ENCODE measurements at regions not wholly inside any gene's neighbourhood (a gene's known extent, or its start where the extent isn't known, plus 50 kb on each side); places are given as distances from the start of the nearest gene placed in this dataset.

DNA sequence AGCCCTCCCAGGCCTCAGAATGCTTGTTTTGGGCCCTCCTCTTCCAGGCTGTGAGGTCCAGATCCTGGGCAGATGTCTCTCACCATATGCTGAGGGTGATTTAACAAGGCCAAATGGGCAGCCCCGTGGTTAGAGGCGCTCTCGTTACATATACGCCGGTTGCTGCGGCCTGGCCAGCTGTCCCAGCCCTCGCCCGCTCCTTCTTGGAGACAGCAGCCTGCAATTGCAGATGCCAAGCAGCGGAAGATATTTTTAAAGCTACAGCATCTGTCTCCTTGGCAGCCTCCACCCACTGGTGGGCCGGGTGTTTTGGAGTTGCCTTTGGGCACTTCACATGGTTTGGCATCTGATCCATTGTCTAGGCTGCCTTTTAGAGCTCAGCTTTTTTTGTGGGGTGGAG, 178.8 kb upstream of the NFIA start:
- Histone ChIP-seq H3K9ac (ENCODE audit: low read depth in 2 of 2, low read length in 2 of 2) (no peak overlapping the region), H3K36me3 (no peaks in the 10 kb centered on the region), H3K9me3 (no peaks in the 10 kb centered on the region), H3K27me3 (no peaks in the 10 kb centered on the region), H3K4me1 (no peaks in the 10 kb centered on the region), H3K27ac (no peak overlapping the region), H3K4me3 (no peak overlapping the region)
- TF ChIP-seq, protein P1, sequence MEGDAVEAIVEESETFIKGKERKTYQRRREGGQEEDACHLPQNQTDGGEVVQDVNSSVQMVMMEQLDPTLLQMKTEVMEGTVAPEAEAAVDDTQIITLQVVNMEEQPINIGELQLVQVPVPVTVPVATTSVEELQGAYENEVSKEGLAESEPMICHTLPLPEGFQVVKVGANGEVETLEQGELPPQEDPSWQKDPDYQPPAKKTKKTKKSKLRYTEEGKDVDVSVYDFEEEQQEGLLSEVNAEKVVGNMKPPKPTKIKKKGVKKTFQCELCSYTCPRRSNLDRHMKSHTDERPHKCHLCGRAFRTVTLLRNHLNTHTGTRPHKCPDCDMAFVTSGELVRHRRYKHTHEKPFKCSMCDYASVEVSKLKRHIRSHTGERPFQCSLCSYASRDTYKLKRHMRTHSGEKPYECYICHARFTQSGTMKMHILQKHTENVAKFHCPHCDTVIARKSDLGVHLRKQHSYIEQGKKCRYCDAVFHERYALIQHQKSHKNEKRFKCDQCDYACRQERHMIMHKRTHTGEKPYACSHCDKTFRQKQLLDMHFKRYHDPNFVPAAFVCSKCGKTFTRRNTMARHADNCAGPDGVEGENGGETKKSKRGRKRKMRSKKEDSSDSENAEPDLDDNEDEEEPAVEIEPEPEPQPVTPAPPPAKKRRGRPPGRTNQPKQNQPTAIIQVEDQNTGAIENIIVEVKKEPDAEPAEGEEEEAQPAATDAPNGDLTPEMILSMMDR (IDR thresholded peaks at IDR 0.05) = no peak
- intact Hi-C loops (cut with DNase I) = no loop called here
- no peak for DNase-seq

DNA sequence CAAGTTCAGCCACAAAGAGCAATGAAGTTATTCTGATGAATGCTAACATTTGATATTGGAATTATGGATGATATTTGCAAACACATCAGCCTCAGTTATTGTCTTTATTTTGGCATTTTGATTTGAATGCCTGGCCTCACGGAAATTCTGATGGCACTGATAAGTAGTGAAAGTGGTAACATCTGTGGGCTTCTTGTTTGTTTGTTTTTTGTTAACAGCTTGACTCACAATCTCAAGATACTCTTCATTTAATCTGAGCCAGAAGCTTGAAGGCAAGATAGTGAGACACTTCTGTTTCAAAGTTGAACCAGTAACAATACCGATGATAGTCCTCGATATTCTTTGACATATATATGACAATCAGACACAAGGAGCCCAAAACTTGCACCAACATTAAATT, 182.9 kb upstream of the NFIA start:
- DNase-seq = no peak
- H3K9ac ChIP-seq (ENCODE audit: low read depth in 2 of 2, low read length in 2 of 2) = no peak overlapping the region
- H3K36me3 ChIP-seq = no peaks in the 10 kb centered on the region
- H3K4me1 ChIP-seq = no peaks in the 10 kb centered on the region
- TF ChIP-seq, protein P1 (IDR thresholded peaks at IDR 0.05) = no peak
- H3K27me3 ChIP-seq = no peaks in the 10 kb centered on the region
- H3K9me3 ChIP-seq = no peaks in the 10 kb centered on the region
- no peak overlapping the region for H3K27ac ChIP-seq
- no peak overlapping the region for H3K4me3 ChIP-seq
- intact Hi-C loops (cut with DNase I) = no loop called here

DNA sequence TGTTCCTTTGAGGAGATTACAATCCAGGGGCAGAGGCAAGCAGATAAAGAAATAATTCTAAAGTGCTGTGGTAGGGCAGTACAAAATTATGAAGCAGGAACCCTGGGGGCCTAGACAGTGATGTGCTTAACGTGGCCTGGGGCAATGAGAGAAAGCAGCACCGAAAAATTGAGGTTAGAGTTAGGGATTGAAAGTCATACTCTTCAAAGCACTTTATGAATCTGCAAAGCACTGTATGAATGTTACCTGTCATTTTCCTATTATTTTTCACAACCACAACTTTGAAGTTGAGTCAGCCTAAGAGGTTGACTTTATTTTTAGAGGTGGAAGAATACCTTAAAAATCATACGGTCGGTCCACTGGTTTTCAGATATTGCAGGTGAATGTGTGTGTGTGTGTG, 183.4 kb upstream of the NFIA start:
- Histone ChIP-seq H3K4me3 (no peak overlapping the region), H3K27ac (no peak overlapping the region), H3K9me3 (no peaks in the 10 kb centered on the region), H3K4me1 (no peaks in the 10 kb centered on the region), H3K36me3 (no peaks in the 10 kb centered on the region), H3K9ac (ENCODE audit: low read depth in 2 of 2, low read length in 2 of 2) (no peak overlapping the region), H3K27me3 (no peaks in the 10 kb centered on the region)
- TF ChIP-seq, protein P1 (IDR thresholded peaks at IDR 0.05) = no peak
- no peak for DNase-seq
- intact Hi-C loops (cut with DNase I) = no loop called here

DNA sequence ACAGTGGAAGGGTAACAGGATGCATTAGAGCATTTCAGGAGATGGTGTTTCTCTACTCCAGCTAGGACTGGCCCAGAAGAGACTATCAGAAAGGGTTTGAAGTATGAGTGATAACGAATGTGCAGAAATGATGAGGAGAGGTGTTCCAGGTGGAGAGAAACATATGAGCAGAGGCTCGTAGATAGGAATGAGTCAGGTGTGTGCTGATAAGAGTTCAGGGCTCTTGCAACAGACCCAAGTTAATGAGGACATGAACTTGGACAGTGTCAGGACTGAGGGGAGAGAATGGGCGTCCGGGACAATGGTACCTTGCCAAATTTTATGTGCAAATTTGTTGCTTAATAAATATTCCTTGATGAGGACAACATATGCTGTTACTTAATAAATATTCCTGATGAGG, 183.9 kb upstream of the NFIA start:
- TF ChIP-seq, protein P1 (IDR thresholded peaks at IDR 0.05) = no peak
- DNase-seq = no peak
- H3K27ac ChIP-seq = no peak overlapping the region

DNA sequence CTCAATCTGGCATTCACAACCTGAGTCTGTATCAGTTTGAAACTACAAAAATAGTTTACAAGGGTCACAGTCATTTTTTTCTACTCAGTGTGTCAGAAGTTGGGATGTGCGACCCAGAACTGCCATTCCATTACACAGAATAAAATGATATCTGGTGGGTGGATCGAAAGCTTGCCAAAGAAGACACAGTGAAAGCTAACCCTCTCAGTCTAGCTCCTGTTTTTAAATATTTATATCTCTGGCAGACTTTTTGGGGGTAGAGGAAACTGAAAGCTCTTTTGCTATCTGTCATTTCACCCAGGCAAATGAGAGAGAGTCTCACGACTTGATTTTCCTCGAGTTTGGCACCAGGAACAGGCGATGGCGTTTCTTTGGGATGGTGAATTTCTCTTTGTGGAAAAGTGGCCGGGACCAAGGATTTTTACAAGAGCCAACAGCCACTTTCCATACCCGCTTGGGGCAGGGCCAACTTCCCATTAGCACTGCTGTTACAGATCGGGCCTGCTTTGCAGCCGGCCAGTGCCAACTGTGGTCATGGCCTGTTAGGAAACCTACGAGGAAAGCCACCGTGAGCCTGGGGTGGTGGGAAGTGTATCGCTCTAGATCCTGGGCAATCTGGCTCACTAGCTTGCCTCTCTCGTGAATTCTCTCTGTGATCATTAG, 185.5 kb upstream of the NFIA start:
- no peak for DNase-seq
- no peak overlapping the region for H3K27ac ChIP-seq

More for the DNA sequence above, 183.9 kb upstream of the NFIA start:
- Histone ChIP-seq H3K4me3 (no peak overlapping the region), H3K9ac (ENCODE audit: low read depth in 2 of 2, low read length in 2 of 2) (no peak overlapping the region), H3K27me3 (no peaks in the 10 kb centered on the region), H3K4me1 (no peaks in the 10 kb centered on the region), H3K9me3 (no peaks in the 10 kb centered on the region), H3K36me3 (no peaks in the 10 kb centered on the region)
- intact Hi-C loops (cut with DNase I) = no loop called here

More for the DNA sequence above, 185.5 kb upstream of the NFIA start:
- no peaks in the 10 kb centered on the region for H3K36me3 ChIP-seq
- H3K4me3 ChIP-seq = no peak overlapping the region
- no peaks in the 10 kb centered on the region for H3K27me3 ChIP-seq
- H3K9ac ChIP-seq (ENCODE audit: low read depth in 2 of 2, low read length in 2 of 2) = no peak overlapping the region
- H3K9me3 ChIP-seq = no peaks in the 10 kb centered on the region
- intact Hi-C loops (cut with DNase I) = no loop called here
- H3K4me1 ChIP-seq = no peaks in the 10 kb centered on the region
- TF ChIP-seq, protein P1 (IDR thresholded peaks at IDR 0.05) = no peak
